HG02870 (cell line): ENCODE measurements at regions not wholly inside any gene's neighbourhood (a gene's known extent, or its start where the extent isn't known, plus 50 kb on each side); places are given as distances from the start of the nearest gene placed in this dataset.
"Not testable (repeated sequence)": the region's sequence is repeated elsewhere in the genome, so short reads cannot be mapped to it uniquely, and the experiment has no call there.

Experiments
- ATAC-seq: cut with Tn5 transposase; IDR thresholded peaks from one replicate; pipeline ENCODE4 v1.9.1; 2021; ENCODE audit warnings: mild to moderate bottlenecking, moderate library complexity; ENCODE audit not compliant: unreplicated experiment

- no peak for ATAC-seq
Observed at GRCh38 chr12:74322792-74323191, 214.8 kb upstream of the ATXN7L3B start.

- no peak for ATAC-seq
Observed at GRCh38 chr12:74328623-74329022, 209.0 kb upstream of the ATXN7L3B start.

DNA sequence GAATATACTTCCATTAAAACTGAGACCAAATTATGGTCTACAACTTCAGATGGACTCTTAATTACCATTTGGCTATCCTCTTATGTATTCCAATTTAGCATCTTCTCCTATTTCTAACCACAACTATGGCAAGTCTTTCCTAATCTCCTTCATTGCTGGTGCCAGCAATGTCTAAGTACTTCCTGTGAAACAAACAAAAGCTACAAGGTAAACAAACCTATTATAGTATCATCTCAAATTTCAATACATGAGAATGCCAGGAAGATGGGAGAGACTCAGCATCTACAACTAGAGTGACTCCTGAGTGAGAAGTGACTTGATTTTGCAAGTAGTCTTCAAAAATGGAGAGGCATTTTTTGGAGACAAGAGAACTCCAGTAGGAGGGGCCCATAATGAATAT, 202.9 kb upstream of the ATXN7L3B start:
- no peak for ATAC-seq

DNA sequence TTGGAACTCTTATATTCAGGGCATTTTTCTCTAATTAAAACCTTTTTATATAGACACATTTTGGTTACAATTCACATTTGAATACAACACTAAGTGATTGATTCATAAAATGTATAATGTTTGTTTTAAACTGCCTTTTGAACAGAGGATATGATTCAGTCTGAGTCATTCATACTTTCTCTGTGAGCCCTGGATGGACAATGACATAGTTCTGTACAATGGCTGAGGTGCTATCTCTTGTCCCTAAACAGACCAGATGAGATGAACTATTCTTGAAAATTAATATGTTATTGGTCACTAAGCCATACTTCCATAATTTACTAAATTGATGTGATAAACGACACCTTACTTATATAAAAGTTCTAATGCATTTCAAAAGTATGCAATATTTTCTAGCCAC, 199.7 kb upstream of the ATXN7L3B start:
- ATAC-seq: no peak

DNA sequence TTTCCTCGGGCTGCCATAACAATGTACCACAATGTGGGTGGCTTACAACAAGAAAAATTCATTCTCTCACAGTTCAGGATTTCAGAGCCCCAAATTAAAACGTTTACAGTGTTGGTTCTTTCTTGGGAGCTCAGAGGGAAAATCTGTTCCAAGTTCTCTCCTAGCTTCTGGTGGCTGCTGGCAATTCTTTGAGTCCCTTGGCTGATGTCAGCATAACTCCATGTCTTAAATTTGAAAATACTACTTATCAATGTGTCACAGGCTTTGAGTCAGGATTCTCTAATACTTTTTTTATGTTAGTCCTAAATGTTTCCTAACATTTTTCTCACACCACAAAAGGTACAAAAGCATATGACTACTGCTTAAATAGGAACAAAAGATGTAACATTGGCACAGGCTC, 198.4 kb upstream of the ATXN7L3B start:
- ATAC-seq: no peak

- no peak for ATAC-seq
Observed at GRCh38 chr12:74349925-74350324, 187.7 kb upstream of the ATXN7L3B start.

GRCh38 chr12:74365178-74365964, 172.3 kb upstream of the ATXN7L3B start:
- peak; percentile 63 for ATAC-seq

- ATAC-seq: no peak
Observed at GRCh38 chr12:74370608-74371216, 166.9 kb upstream of the ATXN7L3B start.

DNA sequence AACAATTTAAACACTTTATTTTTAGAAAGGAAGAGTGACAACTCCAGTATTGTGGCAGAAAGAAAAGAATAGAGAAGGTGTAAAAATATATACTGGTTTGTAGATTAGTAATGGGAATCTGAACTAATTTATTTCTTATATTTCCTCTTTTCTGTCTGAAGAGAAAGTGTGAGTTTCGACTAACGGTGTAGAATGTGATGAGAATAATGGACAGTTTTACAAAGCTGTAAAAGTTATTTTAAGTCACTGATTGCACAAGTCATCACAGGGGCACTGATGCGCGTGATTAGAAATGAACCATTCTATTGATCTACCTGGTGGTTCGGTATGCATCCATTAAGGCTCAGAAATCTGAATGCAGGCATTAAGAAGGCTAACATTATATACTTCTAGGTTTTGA, 158.5 kb upstream of the ATXN7L3B start:
- no peak for ATAC-seq

GRCh38 chr12:74381958-74382357, 155.7 kb upstream of the ATXN7L3B start:
- ATAC-seq: no peak

DNA sequence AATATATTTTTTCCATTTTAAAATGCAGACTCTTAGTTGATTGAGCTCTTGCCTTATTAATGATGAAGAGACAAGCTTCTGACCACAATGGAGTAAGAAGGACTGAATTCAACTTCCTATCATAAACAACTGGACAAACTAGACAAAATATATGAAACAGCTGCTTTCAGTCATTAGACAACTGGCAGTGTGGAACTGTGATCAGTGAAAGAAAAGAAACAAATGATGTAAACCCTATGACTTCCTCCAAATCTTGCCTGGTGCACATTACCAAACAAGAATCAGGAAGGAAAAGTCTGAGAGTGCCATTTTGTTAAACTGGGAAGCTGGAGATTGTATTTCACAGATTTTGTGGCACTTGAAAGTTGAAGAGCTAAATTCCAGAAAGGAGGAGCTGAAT, 154.7 kb upstream of the ATXN7L3B start:
- no peak for ATAC-seq

DNA sequence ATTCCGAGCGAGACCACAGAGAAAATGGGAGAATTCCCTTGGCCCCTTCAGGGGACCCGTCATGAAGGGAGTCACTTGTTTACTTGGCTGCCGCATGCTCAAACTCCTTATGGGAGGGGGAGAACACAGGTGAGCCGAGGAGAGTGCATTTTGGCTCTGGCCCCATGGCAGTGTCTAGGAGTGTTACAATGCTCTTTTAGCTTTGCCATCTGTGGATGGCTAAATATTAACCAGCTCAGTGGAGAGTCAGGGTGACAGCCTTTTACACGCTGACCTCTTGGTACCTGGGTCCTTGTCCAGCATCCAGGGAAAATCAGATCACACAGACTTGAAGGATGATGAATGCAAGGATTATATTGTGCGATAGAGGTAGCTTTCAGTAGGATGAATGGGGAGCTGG, 146.4 kb upstream of the ATXN7L3B start:
- no peak for ATAC-seq

DNA sequence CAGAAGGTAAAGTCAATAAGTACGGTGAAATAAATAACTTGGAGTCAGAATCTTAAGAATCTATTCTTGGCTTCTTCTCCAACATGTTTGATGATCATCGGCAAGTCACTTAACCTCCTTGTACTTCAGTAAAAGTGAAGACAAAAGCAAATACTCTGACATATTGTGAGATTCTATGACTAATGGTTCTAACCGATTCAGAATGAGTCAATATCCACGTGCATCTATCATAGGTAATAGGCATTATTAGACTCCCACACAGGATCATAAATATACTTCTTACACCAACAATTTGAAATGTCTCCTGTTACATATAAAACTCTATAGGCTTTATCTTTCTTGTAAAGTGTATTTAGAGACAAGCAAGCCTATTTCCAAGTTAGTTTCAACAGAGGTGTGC, 144.4 kb upstream of the ATXN7L3B start:
- ATAC-seq: no peak

- ATAC-seq: no peak
Observed at GRCh38 chr12:74394647-74395046, 143.0 kb upstream of the ATXN7L3B start.

- no peak for ATAC-seq
Observed at GRCh38 chr12:74401035-74401434, 136.6 kb upstream of the ATXN7L3B start.

GRCh38 chr12:74401966-74402365, 135.7 kb upstream of the ATXN7L3B start:
- no peak for ATAC-seq

DNA sequence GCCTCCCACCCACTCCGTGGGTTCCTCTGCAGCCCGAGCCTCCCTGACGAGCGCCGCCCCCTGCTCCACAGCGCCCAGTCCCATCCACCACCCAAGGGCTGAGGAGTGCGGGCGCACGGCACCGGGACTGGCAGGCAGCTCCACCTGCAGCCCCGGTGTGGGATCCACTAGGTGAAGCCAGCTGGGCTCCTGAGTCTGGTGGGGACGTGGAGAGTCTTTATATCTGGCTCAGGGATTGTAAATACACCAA, 134.5 kb upstream of the ATXN7L3B start:
- not testable (repeated sequence) for ATAC-seq

GRCh38 chr12:74408601-74409166, 129.0 kb upstream of the ATXN7L3B start:
- no peak for ATAC-seq

DNA sequence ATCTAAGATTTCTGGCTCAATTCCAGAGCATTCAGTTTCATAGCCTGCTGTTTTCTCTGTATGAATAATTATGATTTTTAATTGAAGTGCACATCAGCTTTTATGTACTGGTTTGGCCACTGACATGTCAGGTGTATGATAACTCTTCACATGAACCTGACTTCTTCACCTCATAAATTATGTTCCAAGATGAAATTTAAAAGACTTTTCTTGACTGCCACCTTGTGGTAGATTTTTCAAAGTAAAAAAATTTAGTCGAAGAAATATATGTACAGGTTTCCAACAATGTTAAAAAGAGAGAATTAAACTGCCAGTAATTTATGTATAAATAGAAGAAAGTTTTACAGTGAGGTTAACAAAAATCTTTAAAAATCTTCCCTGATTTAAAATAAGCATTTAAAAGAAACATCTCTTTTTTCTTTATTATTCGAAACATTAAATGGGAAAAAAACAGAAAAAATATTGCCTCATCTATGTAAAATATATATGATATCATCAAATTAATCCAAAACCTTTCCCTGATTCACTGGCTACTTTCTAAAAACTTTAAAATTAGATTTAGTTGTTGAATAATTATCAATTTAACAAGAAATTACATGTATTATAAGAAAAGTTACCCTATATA, 124.9 kb upstream of the ATXN7L3B start:
- ATAC-seq: no peak

DNA sequence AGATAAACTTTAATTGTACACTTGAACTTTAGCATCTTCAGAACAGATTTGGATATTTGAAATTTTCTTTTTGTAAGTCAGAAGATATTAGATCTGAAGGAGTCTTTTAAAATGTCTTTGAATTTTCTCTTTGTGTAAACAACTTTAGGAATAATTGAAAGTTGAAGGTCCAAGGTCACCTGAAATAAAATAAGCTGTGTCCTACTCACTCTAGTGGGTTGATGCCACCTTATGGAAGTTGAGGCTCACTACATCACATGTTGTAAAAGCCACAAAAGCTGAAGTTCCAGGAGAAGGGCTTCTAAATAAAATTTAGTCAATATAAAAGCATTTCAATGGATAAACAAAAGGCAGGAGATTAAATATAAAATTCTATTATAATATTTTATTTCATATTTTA, 122.0 kb upstream of the ATXN7L3B start:
- peak; percentile 78 for ATAC-seq

- no peak for ATAC-seq
Observed at GRCh38 chr12:74418573-74418972, 119.1 kb upstream of the ATXN7L3B start.

DNA sequence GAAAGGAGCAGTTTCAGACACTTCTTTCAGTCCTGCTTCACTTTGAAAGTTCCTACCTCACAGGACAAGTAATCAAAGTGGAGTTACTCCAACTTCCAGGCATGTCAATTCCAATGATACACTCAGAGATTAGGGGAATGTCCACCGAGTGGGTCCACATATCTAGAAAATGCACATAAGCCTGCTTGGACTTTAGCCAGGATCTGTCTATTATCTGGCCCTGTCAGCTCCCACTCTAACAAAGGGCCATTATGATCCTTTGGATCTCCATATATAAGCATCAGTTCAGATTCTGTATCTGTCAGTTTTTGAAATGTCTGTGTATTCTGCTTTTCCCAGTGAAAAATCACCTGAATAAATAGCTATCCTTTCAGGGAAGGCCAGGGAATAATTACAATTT, 112.9 kb upstream of the ATXN7L3B start:
- ATAC-seq: no peak
